Muscle of back (tissue), 3 donors: ENCODE measurements at regions not wholly inside any gene's neighbourhood (a gene's known extent, or its start where the extent isn't known, plus 50 kb on each side); places are given as distances from the start of the nearest gene placed in this dataset.

Experiments
- DNase-seq, 3 donors: peaks; one replicate each; pipeline versions ENCODE4 v3.0.0 to v3.0.0-alpha.2; 2013

- DNase-seq: peak; percentile 30 to 72 (median 43)
These were observed 113.6 kb downstream of the LSMEM1 start for GRCh38 chr7:112594397-112594796.

GRCh38 chr7:112596260-112596659 lies 115.5 kb downstream of the LSMEM1 start:
- DNase-seq: peak in 1 of 3 donors; percentile 38

- DNase-seq: no peak
These were observed 116.2 kb downstream of the LSMEM1 start for GRCh38 chr7:112596981-112597380.

GRCh38 chr7:112603673-112604072 lies 122.9 kb downstream of the LSMEM1 start:
- no peak for DNase-seq

GRCh38 chr7:112610636-112611035 lies 129.8 kb downstream of the LSMEM1 start:
- DNase-seq: no peak

GRCh38 chr7:112615701-112616100 lies 134.9 kb downstream of the LSMEM1 start:
- peak; percentile 40 to 57 (median 40) for DNase-seq

- no peak for DNase-seq
These were observed 135.5 kb downstream of the LSMEM1 start for GRCh38 chr7:112616295-112616694.

GRCh38 chr7:112619343-112619742 lies 138.6 kb downstream of the LSMEM1 start:
- no peak for DNase-seq

- DNase-seq: no peak
These were observed 141.4 kb downstream of the LSMEM1 start for GRCh38 chr7:112622159-112622715.

GRCh38 chr7:112624416-112624815 lies 143.6 kb downstream of the LSMEM1 start:
- no peak for DNase-seq

- DNase-seq: peak in 1 of 3 donors; percentile 28
These were observed 149.8 kb downstream of the LSMEM1 start for GRCh38 chr7:112630565-112630964.

GRCh38 chr7:112634107-112634506 lies 153.3 kb downstream of the LSMEM1 start:
- DNase-seq: no peak

- DNase-seq: no peak
These were observed 154.5 kb downstream of the TMEM168 start for GRCh38 chr7:112635742-112636141.

GRCh38 chr7:112638675-112639400 lies 151.4 kb downstream of the TMEM168 start:
- DNase-seq: no peak

- DNase-seq: no peak
These were observed 149.5 kb downstream of the TMEM168 start for GRCh38 chr7:112640685-112641084.

GRCh38 chr7:112646783-112647182 lies 143.4 kb downstream of the TMEM168 start:
- no peak for DNase-seq

- DNase-seq: no peak
These were observed 141.4 kb downstream of the TMEM168 start for GRCh38 chr7:112648781-112649180.

GRCh38 chr7:112649560-112649959 lies 140.6 kb downstream of the TMEM168 start:
- DNase-seq: no peak

- no peak for DNase-seq
These were observed 135.6 kb downstream of the TMEM168 start for GRCh38 chr7:112654322-112655216.

- DNase-seq: peak in 2 of 3 donors; percentile 5 to 16
These were observed 124.5 kb downstream of the TMEM168 start for GRCh38 chr7:112665709-112666108.

GRCh38 chr7:112668561-112668960 lies 121.6 kb downstream of the TMEM168 start:
- DNase-seq: no peak

- no peak for DNase-seq
These were observed 120.9 kb downstream of the TMEM168 start for GRCh38 chr7:112669306-112669705.

GRCh38 chr7:112670193-112670592 lies 120.0 kb downstream of the TMEM168 start:
- no peak for DNase-seq
